CMK (cell line): ENCODE measurements at regions not wholly inside any gene's neighbourhood (a gene's known extent, or its start where the extent isn't known, plus 50 kb on each side); places are given as distances from the start of the nearest gene placed in this dataset.
"Not testable (repeated sequence)": the region's sequence is repeated elsewhere in the genome, so short reads cannot be mapped to it uniquely, and the experiment has no call there.

ENCODE experiments used
- DNase-seq: peaks from one replicate; pipeline ENCODE4 v3.0.0-alpha.2; 2010; ENCODE audit warnings: low read depth

DNA sequence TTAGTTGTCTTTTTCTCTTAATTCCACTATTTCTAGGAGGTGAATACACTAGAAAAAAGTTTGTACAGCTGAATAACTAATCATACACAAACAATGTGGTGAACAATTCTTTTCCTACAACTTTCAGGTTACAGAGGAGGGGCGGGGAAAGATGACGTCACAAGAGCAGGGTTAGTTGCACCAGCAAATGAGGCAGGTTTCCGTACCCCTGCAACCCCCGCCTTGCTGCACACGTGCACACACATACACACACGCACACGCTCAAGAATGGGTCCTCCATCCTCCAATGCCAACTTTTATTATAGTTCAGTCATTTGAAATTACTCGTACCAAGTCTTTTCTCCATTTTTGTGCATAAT is 122.8 kb downstream of the ARL4C start:
- DNase-seq, result no peak

- no peak for DNase-seq
Measured at GRCh38 chr2:234373481-234374149, 123.3 kb downstream of the ARL4C start.

DNA sequence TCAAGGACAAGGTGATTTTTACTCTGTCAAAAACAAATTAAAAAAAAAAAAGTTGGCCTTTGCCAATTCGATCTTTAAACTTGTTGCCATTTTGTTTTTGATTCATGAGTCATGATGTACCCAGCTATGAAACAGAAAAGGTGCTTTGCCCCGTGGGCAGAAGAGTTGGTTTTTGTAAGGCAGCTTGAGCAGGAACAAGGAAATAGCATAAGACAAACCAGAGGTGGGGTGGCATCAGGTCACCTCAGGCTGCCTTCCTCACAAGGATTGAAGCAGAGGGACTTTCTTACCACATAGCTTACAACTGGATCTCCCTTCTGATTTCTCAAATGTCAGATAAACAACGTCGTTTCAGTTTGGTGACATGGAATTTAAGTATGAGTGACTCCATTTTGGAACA is 123.8 kb downstream of the ARL4C start:
- DNase-seq, result no peak

GRCh38 chr2:234372506-234372905 is 124.4 kb downstream of the ARL4C start:
- no peak for DNase-seq

DNA sequence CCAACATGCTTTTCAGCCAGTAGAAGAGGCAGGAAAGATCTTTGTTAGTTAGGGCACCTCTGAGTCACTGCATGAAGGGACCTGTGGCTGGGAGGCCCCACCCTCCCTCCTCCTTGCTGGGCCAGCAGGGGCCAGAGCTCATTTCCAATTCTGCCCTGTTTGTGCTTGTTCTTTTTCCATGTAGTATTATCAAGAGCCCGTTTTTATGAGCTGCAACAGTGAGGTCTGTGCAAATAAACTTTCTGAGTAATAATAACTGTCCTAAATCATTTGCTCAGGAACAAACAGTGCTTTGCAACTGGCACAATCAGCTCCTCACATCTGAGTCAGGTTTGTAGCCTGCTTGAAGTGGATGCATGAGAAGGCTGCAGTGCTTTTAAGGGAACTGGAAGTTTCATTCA is 128.0 kb downstream of the ARL4C start:
- no peak for DNase-seq

DNA sequence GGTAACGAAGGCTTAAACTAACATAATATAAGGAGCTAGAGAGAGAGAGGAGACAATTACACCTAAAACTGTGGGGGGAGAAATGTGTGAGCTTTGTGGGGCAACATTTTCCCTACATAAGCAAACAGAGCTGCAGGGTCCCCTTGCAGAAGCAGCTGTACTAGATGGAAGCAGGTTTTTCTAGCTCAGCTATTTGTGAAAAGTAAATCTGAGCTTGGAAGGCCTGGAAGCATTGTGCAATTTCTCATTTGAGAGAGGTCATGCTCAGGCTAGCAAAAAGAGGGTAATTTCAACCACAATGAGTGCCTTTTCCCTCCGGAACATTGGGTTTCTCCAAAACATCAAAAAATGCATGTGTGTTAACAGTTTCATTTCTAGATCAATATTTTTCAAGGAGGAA is 130.0 kb downstream of the ARL4C start:
- no peak for DNase-seq

DNA sequence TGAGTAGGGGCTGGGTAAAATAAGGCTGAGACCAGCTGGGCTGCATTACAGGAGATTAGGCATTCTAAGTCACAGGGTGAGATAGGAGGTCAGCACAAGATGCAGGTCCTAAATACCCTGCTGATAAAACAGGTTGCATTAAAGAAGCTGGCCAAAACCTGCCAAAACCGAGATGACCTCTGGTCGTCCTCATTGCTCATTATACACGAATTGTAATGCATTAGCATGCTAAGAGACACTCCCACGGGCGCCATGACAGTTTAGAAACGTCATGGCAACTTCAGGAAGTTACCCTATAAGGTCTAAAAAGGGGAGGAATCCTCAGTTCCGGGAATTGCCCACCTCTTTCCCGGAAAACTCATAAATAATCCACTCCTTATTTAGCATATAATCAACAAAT is 132.2 kb downstream of the ARL4C start:
- DNase-seq, result no peak

GRCh38 chr2:234363647-234364294 is 133.1 kb downstream of the ARL4C start:
- DNase-seq, result no peak

GRCh38 chr2:234363011-234363487 is 133.8 kb downstream of the ARL4C start:
- DNase-seq, result no peak

GRCh38 chr2:234360313-234360975 is 136.4 kb downstream of the ARL4C start:
- not testable (repeated sequence) for DNase-seq

DNA sequence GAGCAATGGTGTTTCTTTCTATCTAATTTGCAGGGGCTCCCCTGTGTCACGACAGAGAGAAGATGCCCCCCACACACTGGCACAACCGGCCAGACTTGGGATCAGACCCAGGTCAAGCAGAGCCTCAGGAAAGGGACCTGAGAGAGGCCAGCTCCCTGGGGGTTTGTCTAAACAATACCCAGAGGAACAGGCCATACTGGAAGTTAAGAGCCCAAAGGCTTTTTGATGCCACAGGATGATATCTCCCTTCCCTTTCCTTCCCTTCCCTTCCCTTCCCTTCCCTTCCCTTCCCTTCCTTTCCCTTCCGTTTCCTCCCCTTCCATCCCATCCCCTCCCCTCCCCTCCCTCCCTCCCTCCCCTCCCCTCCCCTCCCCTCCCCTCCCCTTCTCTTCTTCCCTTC is 139.2 kb downstream of the ARL4C start:
- DNase-seq, result no peak

DNA sequence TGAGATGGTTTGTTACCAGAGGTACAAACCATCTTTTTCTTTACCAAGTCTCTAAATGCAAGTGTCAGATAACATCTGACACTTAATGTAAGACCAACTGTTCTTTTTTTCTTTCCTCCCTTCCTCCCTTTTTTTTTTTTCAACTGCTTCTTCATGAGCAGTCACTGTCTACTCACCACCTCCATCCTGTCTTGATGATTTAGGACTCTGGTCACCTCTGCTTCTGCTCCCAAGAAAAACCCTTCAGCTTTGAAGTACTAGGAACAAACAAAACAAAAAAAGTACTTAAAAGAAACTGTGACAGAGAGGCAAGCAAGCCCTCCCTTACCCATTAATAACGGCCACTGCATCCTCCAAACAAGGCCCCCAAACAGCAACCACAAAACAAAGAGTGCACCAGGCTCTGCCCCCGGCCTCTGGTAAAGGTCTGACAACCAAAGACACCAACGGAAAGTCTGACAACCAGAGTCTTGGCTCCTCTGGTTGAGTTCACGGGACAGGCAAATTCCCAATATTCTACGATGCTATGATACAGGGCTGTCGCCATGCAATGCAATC is 141.0 kb downstream of the ARL4C start:
- no peak for DNase-seq

GRCh38 chr2:234355021-234355720 is 141.7 kb downstream of the ARL4C start:
- DNase-seq, result no peak

DNA sequence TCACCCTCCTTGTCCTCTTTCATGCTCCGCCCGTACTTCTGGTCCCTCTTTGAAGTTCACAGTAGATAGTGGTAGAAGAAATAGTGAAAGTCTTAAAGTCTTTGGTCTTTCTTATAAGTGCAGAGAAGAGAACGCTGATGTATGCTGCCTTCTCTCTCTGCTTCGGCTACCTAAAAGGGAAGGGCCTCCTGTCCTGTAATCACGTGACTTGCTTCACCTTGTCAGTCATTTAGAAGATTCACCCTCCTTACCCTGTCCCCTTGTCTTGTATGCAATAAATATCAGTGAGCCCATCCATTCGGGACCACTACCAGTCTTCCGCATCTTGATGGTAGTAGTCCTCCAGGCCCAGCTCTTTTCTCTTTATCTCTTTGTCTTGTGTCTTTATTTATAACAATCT is 144.6 kb downstream of the ARL4C start:
- no peak for DNase-seq

DNA sequence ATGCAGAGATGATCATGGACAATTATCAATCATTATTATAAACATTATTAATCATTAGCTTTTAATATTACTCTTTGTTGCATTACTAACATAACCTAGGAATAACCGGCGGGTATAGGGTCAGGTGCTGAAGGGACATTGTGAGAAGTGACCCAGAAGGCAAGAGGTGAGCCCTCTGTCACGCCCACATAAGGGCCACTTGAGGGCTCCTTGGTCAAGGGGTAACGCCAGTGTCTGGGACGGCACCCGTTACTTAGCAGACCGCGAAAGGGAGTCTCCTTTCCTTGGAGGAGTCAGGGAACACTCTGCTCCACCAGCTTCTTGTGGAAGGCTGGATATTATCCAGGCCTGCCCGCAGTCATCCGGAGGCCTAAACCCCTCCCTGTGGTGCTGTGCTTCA is 145.0 kb downstream of the ARL4C start:
- DNase-seq, result not testable (repeated sequence)

GRCh38 chr2:234348081-234348480 is 148.8 kb downstream of the ARL4C start:
- DNase-seq, result no peak

DNA sequence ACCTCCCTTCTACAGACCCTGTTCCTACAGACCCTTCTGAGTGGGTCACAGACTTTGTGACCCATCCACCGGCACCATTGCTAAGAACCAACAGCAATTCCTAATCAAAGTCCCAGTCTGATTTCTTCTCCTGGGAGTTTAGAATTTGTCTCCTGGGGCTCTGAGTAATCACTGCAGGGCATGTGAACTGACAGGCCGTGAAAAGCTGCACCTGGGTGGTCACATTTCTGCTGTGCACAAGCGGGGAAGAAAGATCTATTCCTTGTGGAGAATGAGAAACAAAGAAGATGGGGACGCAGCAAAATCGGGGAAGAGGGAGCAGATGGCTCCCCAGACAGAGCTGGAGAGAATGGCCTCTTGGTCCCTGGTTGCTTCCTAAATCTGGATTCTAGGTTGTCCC is 151.0 kb downstream of the ARL4C start:
- DNase-seq, result no peak

- DNase-seq, result no peak
Measured at GRCh38 chr2:234344012-234344411, 152.9 kb downstream of the ARL4C start.

- no peak for DNase-seq
Measured at GRCh38 chr2:234343372-234343771, 153.5 kb downstream of the ARL4C start.

GRCh38 chr2:234341306-234341985 is 155.4 kb downstream of the ARL4C start:
- no peak for DNase-seq

DNA sequence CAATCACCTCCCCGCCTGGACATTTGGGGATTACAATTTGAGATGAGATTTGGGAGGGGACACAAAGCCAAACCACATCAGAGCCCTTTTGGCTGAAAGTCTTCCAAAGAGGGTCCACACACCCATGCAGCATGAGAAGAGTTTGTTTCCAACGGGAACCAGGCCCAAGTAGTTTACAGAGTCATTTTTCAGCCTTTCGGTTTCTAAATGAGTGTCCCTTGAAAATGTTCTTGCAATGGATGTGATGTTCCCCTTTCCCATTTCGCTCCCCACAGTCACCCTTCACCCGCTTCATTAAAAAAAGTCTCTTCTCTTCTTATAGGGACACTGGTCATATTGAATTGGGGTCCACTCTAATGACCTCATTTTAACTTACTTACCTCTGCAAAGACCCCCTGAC is 157.4 kb downstream of the ARL4C start:
- no peak for DNase-seq

GRCh38 chr2:234339011-234339410 is 157.9 kb downstream of the ARL4C start:
- no peak for DNase-seq
